Neural cell (in vitro differentiated cells): ENCODE measurements at regions not wholly inside any gene's neighbourhood (a gene's known extent, or its start where the extent isn't known, plus 50 kb on each side); places are given as distances from the start of the nearest gene placed in this dataset.

Experiments used
- H2AFZ ChIP-seq: fragments of 200-600, 300-800 bp; sonication (generic), shearing (Covaris generic); 2 replicates; pipeline ENCODE4 v1.6.0; 2014; ENCODE audit warnings: low read depth, mild to moderate bottlenecking, antibody characterized with exemption, low read length, moderate library complexity
- H3F3A ChIP-seq: fragments of 200-600 bp; shearing (Covaris generic); 2 replicates; pipeline ENCODE4 v1.6.1; 2016; ENCODE audit warnings: mild to moderate bottlenecking, moderate library complexity, mixed read lengths, antibody characterized with exemption, low read length; ENCODE audit not compliant: insufficient read depth, poor library complexity, severe bottlenecking
- H3K27ac ChIP-seq: fragments of 200-600, 300-800 bp; sonication (generic), shearing (Covaris generic); 2 replicates; pipeline ENCODE4 v1.5.1; 2014; ENCODE audit warnings: mild to moderate bottlenecking, low read length, moderate library complexity
- H3K27me3 ChIP-seq: fragments of 300-800, 200-600 bp; sonication (generic), shearing (Covaris generic); 2 replicates; pipeline ENCODE4 v1.6.0; 2014; ENCODE audit warnings: mild to moderate bottlenecking, low read depth, low read length, moderate library complexity; ENCODE audit not compliant: insufficient read depth
- H3K36me3 ChIP-seq: fragments of 300-800, 200-600 bp; sonication (generic), shearing (Covaris generic); 2 replicates; pipeline ENCODE4 v1.5.1; 2014; ENCODE audit warnings: mild to moderate bottlenecking, antibody characterized with exemption, low read length, moderate library complexity; ENCODE audit not compliant: insufficient read depth
- H3K4me2 ChIP-seq: fragments of 300-800, 200-600 bp; sonication (generic), shearing (Covaris generic); 2 replicates; pipeline ENCODE4 v1.6.0; 2014; ENCODE audit warnings: mild to moderate bottlenecking, low read length
- H3K4me3 ChIP-seq: fragments of 300-800, 200-600 bp; sonication (generic), shearing (Covaris generic); 2 replicates; pipeline ENCODE4 v1.5.1; 2014; ENCODE audit warnings: mild to moderate bottlenecking, low read length, moderate library complexity
- H3K79me2 ChIP-seq: fragments of 200-600 bp; shearing (Covaris generic); replicated peaks from 2 replicates; pipeline ENCODE4 v1.6.0; 2014; ENCODE audit warnings: mild to moderate bottlenecking, low read length, moderate library complexity; ENCODE audit not compliant: insufficient read depth
- H3K9ac ChIP-seq: fragments of 300-800, 200-600 bp; sonication (generic), shearing (Covaris generic); 2 replicates; pipeline ENCODE4 v1.6.1; 2016; ENCODE audit warnings: mild to moderate bottlenecking, low read length, mixed read lengths
- H3K9me2 ChIP-seq: fragments of 200-600 bp; shearing (Covaris generic); 2 replicates; pipeline ENCODE4 v1.6.1; 2016; ENCODE audit warnings: mild to moderate bottlenecking, low read length, mixed read lengths; ENCODE audit not compliant: insufficient read depth
- H3K9me3 ChIP-seq: fragments of 200-600, 300-800 bp; sonication (generic), shearing (Covaris generic); 2 replicates; pipeline ENCODE4 v1.6.1; 2016; ENCODE audit warnings: mild to moderate bottlenecking, mixed run types, low read length, moderate library complexity, mixed read lengths
- H4K20me1 ChIP-seq: fragments of 200-600 bp; shearing (Covaris generic); 2 replicates; pipeline ENCODE4 v1.6.1; 2016; ENCODE audit warnings: mild to moderate bottlenecking, mixed run types; ENCODE audit not compliant: insufficient read depth
- EP300 ChIP-seq: fragments of 450-650 bp; conservative IDR thresholded peaks from 2 replicates; pipeline ENCODE4 v1.6.1; 2014; ENCODE audit warnings: antibody characterized with exemption, mild to moderate bottlenecking, moderate library complexity; ENCODE audit not compliant: poor library complexity, severe bottlenecking
- EZH2 ChIP-seq: fragments of 200-600, 300-800 bp; shearing (Covaris generic), sonication (generic); IDR thresholded peaks from 2 replicates; pipeline ENCODE4 v1.6.1; 2014; ENCODE audit warnings: antibody characterized with exemption, low read length, borderline replicate concordance, mild to moderate bottlenecking; ENCODE audit not compliant: insufficient read depth, poor library complexity, severe bottlenecking
- MXI1 ChIP-seq: fragments of 450-650 bp; conservative IDR thresholded peaks from 2 replicates; pipeline ENCODE4 v1.6.1; 2014; ENCODE audit warnings: antibody characterized with exemption, mild to moderate bottlenecking; ENCODE audit not compliant: poor library complexity, severe bottlenecking
- POLR2AphosphoS5 ChIP-seq: IDR thresholded peaks from 2 replicates; pipeline ENCODE4 v1.6.1; 2012
- RAD21 ChIP-seq: fragments of 450-650 bp; conservative IDR thresholded peaks from 2 replicates; pipeline ENCODE4 v1.6.1; 2014; ENCODE audit warnings: antibody characterized with exemption, mild to moderate bottlenecking, moderate library complexity
- SMC3 ChIP-seq: fragments of 450-650 bp; conservative IDR thresholded peaks from 2 replicates; pipeline ENCODE4 v1.6.1; 2014; ENCODE audit warnings: antibody characterized with exemption, mild to moderate bottlenecking, moderate library complexity; ENCODE audit not compliant: poor library complexity
- TAF1 ChIP-seq: IDR thresholded peaks from 2 replicates; pipeline ENCODE4 v1.6.1; 2012; ENCODE audit warnings: low read depth
- TF ChIP-seq, protein P1 (sequence below): IDR thresholded peaks from 2 replicates; pipeline ENCODE4 v1.6.1; 2012; ENCODE audit warnings: borderline replicate concordance
- TF ChIP-seq, protein P2 (sequence below): fragments of 450-650 bp; IDR thresholded peaks from 2 replicates; pipeline ENCODE4 v1.5.1; 2014; ENCODE audit warnings: antibody characterized with exemption, mild to moderate bottlenecking, moderate library complexity; ENCODE audit not compliant: poor library complexity, severe bottlenecking

DNA sequence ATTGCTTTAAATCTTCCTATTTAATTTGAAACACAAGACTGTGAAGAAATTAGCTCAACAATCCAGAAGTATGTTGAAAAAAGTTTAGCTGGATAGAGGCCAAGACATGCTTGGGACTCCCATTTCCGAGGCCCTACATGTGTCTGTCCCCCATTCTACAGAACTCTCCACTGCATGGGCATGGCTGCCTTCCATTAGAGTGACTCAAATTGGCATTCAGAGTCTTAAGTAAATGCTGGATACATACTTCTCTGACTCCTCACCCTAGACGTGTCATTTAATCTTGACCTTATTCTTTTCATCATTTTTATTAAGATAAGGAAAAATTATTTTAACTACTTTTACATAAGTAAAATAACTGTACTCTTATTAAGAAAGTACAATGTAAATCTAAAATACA lies 530.4 kb upstream of the CDH9 start:
- H3K9ac ChIP-seq = no peak overlapping the region
- no peaks in the 10 kb centered on the region for H3F3A ChIP-seq
- H3K27me3 ChIP-seq = no peaks in the 10 kb centered on the region
- H4K20me1 ChIP-seq = no peaks in the 10 kb centered on the region
- H3K36me3 ChIP-seq = no peaks in the 10 kb centered on the region
- no peak overlapping the region for H3K4me3 ChIP-seq
- H3K27ac ChIP-seq = no peak overlapping the region
- H3K4me2 ChIP-seq = no peak overlapping the region
- no peak overlapping the region for H2AFZ ChIP-seq
- no peak for TF ChIP-seq RAD21
- no peak for TF ChIP-seq MXI1
- TF ChIP-seq, protein P1, sequence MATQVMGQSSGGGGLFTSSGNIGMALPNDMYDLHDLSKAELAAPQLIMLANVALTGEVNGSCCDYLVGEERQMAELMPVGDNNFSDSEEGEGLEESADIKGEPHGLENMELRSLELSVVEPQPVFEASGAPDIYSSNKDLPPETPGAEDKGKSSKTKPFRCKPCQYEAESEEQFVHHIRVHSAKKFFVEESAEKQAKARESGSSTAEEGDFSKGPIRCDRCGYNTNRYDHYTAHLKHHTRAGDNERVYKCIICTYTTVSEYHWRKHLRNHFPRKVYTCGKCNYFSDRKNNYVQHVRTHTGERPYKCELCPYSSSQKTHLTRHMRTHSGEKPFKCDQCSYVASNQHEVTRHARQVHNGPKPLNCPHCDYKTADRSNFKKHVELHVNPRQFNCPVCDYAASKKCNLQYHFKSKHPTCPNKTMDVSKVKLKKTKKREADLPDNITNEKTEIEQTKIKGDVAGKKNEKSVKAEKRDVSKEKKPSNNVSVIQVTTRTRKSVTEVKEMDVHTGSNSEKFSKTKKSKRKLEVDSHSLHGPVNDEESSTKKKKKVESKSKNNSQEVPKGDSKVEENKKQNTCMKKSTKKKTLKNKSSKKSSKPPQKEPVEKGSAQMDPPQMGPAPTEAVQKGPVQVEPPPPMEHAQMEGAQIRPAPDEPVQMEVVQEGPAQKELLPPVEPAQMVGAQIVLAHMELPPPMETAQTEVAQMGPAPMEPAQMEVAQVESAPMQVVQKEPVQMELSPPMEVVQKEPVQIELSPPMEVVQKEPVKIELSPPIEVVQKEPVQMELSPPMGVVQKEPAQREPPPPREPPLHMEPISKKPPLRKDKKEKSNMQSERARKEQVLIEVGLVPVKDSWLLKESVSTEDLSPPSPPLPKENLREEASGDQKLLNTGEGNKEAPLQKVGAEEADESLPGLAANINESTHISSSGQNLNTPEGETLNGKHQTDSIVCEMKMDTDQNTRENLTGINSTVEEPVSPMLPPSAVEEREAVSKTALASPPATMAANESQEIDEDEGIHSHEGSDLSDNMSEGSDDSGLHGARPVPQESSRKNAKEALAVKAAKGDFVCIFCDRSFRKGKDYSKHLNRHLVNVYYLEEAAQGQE = no peak
- TF ChIP-seq POLR2AphosphoS5 = no peak
- no peak for TF ChIP-seq EZH2
- no peak for TF ChIP-seq TAF1
- H3K9me3 ChIP-seq = no peaks in the 10 kb centered on the region
- no peaks in the 10 kb centered on the region for H3K79me2 ChIP-seq
- H3K9me2 ChIP-seq = no peaks in the 10 kb centered on the region

DNA sequence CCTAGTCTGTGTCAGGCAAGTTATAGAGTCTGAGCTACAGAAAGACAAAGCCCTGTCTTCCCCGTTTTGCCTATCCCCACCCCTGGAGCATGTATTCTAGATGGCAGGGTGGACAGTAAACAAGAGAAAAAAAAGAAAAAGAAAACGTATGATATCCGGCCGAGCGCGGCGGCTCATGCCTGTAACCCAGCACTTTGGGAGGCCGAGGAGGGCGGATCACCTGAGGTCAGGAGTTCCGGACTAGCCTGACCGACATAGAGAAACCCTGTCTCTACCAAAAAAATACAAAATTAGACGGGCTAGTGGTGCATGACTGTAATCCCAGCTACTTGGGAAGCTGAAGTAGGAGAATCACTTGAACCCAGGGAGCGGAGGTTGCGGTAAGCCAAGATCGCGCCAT lies 523.0 kb upstream of the CDH9 start:
- Histone ChIP-seq H3K27me3 (no peaks in the 10 kb centered on the region), H3K79me2 (no peaks in the 10 kb centered on the region), H3F3A (no peaks in the 10 kb centered on the region), H3K36me3 (no peaks in the 10 kb centered on the region), H3K4me2 (no peak overlapping the region), H3K4me3 (no peak overlapping the region), H3K9me2 (no peaks in the 10 kb centered on the region), H3K27ac (no peak overlapping the region), H3K9me3 (no peaks in the 10 kb centered on the region), H3K9ac (no peak overlapping the region), H4K20me1 (no peaks in the 10 kb centered on the region), H2AFZ (no peak overlapping the region)
- TF ChIP-seq SMC3 (no peak), EZH2 (no peak), MXI1 (no peak), EP300 (no peak)
- TF ChIP-seq, protein P2, sequence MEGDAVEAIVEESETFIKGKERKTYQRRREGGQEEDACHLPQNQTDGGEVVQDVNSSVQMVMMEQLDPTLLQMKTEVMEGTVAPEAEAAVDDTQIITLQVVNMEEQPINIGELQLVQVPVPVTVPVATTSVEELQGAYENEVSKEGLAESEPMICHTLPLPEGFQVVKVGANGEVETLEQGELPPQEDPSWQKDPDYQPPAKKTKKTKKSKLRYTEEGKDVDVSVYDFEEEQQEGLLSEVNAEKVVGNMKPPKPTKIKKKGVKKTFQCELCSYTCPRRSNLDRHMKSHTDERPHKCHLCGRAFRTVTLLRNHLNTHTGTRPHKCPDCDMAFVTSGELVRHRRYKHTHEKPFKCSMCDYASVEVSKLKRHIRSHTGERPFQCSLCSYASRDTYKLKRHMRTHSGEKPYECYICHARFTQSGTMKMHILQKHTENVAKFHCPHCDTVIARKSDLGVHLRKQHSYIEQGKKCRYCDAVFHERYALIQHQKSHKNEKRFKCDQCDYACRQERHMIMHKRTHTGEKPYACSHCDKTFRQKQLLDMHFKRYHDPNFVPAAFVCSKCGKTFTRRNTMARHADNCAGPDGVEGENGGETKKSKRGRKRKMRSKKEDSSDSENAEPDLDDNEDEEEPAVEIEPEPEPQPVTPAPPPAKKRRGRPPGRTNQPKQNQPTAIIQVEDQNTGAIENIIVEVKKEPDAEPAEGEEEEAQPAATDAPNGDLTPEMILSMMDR = no peak

DNA sequence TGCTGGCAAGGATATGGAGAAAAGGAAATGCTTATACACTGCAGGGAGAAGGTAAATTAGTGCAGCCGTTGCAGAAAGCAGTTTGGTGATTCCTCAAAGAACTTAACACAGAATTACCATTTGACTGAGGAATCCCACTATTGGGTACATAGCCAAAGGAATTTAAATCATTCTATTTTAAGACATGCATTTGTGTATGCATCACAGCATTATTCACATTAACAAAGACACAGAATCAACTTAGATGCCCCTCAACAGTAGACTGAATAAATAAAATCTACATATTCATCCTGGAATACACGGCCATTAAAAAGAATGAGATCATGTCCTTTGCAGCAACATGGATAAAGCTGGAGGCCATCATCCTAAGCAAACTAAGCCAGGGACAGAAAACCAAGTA lies 510.1 kb upstream of the CDH9 start:
- Histone ChIP-seq H4K20me1 (no peaks in the 10 kb centered on the region), H3K9ac (no peak overlapping the region), H3K27me3 (no peaks in the 10 kb centered on the region), H3F3A (no peaks in the 10 kb centered on the region), H3K9me3 (no peaks in the 10 kb centered on the region), H3K27ac (no peak overlapping the region), H3K36me3 (no peaks in the 10 kb centered on the region), H3K9me2 (no peaks in the 10 kb centered on the region), H2AFZ (no peak overlapping the region), H3K79me2 (no peaks in the 10 kb centered on the region), H3K4me2 (no peak overlapping the region), H3K4me3 (no peak overlapping the region)
- TF ChIP-seq, protein P1 = no peak
- TF ChIP-seq POLR2AphosphoS5 (no peak), EP300 (no peak), MXI1 (no peak), EZH2 (no peak), SMC3 (no peak), RAD21 (no peak), TAF1 (no peak)
- TF ChIP-seq, protein P2 = no peak
